ENCODE measurements at regions not wholly inside any gene's neighbourhood (a gene's known extent, or its start where the extent isn't known, plus 50 kb on each side); places are given as distances from the start of the nearest gene placed in this dataset.

DNA sequence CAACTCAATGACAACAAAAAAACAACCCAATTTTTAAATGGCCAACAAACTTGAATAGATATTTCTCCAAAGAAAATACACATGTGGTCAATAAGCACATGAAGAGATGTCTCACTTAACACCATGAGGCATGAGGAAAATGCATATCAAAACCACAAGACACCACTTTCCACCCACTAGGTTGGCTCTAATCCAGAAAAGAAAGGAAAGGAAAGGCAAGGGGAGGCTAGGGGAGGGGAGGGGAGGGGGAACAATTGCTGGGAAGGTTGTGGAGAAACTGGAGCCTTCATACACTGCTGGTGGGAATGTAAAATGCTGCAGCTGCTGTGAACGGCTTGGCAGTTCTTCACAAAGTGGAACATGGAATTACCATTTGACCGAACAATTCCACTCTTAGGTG lies 854.3 kb downstream of the UQCRFS1 start:
- TF ChIP-seq CTCF (IDR thresholded peaks at IDR 0.05; ENCODE audit: insufficient read depth, low read length) (no peak), POLR2AphosphoS5 (IDR thresholded peaks at IDR 0.05; ENCODE audit: low read depth) (no peak), REST (IDR thresholded peaks at IDR 0.05; ENCODE audit: insufficient replicate concordance, low read depth) (no peak), SPI1 (IDR thresholded peaks at IDR 0.05; ENCODE audit: borderline replicate concordance, low read depth) (no peak), GABPA (IDR thresholded peaks at IDR 0.05; ENCODE audit: low read depth) (no peak)
